GM12878 (cell line): ENCODE measurements at regions not wholly inside any gene's neighbourhood (a gene's known extent, or its start where the extent isn't known, plus 50 kb on each side); places are given as distances from the start of the nearest gene placed in this dataset.

ENCODE experiments used
- ATAC-seq: fragments of 200-7000 bp; cut with Tn5 transposase; 3 replicates; pipeline ENCODE4 v1.9.1; 2020; ENCODE audit warnings: mild to moderate bottlenecking, moderate library complexity
- BruUV-seq: library from RNA; stranded (reverse); fragments of 400-500 nt; replicated peaks from 2 replicates; lab custom pipeline; 2021; lab: Mats Ljungman, UMichigan
- CTCF ChIA-PET: fragments of 300-600 bp; sonication (Branson Sonifier 250); formaldehyde crosslinking; extraction: SDS; loops from one replicate; lab custom pipeline; 2021; ENCODE audit warnings: inconsistent platforms; lab: Yijun Ruan, JAX
- POLR2A ChIA-PET: fragments of 350-600 bp; formaldehyde crosslinking; extraction: SDS; loops from one replicate; lab custom pipeline; 2021; ENCODE audit warnings: inconsistent platforms; lab: Charles Lee
- RAD21 ChIA-PET: fragments of 300-600 bp; sonication (Branson Sonifier 250); formaldehyde crosslinking; loops from one replicate; lab custom pipeline; 2023; ENCODE audit warnings: antibody characterized with exemption; ENCODE audit not compliant: unreplicated experiment; lab: Charles Lee
- SMC1A ChIA-PET: fragments of 300-600 bp; sonication (Branson Sonifier 250); formaldehyde crosslinking; loops from one replicate; lab custom pipeline; 2023; ENCODE audit not compliant: unreplicated experiment, uncharacterized antibody; lab: Charles Lee
- DNase-seq: peaks from one replicate; pipeline ENCODE4 v3.0.0-alpha.2; 2011; ENCODE audit warnings: low read depth, low spot score
- FAIRE-seq: peaks from 3 replicates; lab custom pipeline; 2011; peaks lifted over from hg19 to GRCh38; lab: Jason Lieb, UNC
- H2AFZ ChIP-seq: 2 replicates; pipeline ENCODE4 v1.6.0; 2011; ENCODE audit warnings: low read depth, low read length, control low read depth; ENCODE audit not compliant: control insufficient read depth
- H3K27ac ChIP-seq: 2 replicates; pipeline ENCODE4 v1.5.1; 2011; ENCODE audit warnings: control low read depth; ENCODE audit not compliant: control insufficient read depth, insufficient read depth
- H3K27me3 ChIP-seq, 2 experiments: replicated peaks in 1 of 2; 2 replicates each; pipeline versions ENCODE4 v1.6.0 to v1.6.1; 2011; ENCODE audit warnings: low read length in 1 of 2; ENCODE audit not compliant: control insufficient read depth in 2 of 2, insufficient read depth in 2 of 2
- H3K36me3 ChIP-seq, 2 experiments: 2 replicates each; pipeline ENCODE4 v1.5.1; 2011; ENCODE audit warnings: low read length in 1 of 2; ENCODE audit not compliant: control insufficient read depth in 2 of 2, insufficient read depth in 2 of 2
- H3K4me1 ChIP-seq: 2 replicates; pipeline ENCODE4 v1.6.1; 2011; ENCODE audit warnings: mild to moderate bottlenecking, low read length, moderate library complexity, mixed read lengths; ENCODE audit not compliant: control insufficient read depth, insufficient read depth
- H3K4me2 ChIP-seq: 2 replicates; pipeline ENCODE4 v1.6.0; 2011; ENCODE audit warnings: control low read depth; ENCODE audit not compliant: control insufficient read depth, insufficient read depth
- H3K4me3 ChIP-seq: fragments of 200-600 bp; sonication (generic); 2 replicates; pipeline ENCODE4 v1.5.1; 2016
- H3K79me2 ChIP-seq: 2 replicates; pipeline ENCODE4 v1.6.0; 2011; ENCODE audit warnings: low read length; ENCODE audit not compliant: control insufficient read depth, insufficient read depth
- H3K9ac ChIP-seq: 2 replicates; pipeline ENCODE4 v1.8.0; 2011; ENCODE audit warnings: low read length, control low read depth, mixed read lengths; ENCODE audit not compliant: control insufficient read depth, insufficient read depth
- H3K9me3 ChIP-seq: replicated peaks from 3 replicates; pipeline ENCODE4 v1.5.1; 2011; ENCODE audit warnings: mild to moderate bottlenecking, low read length; ENCODE audit not compliant: control insufficient read depth, insufficient read depth
- H4K20me1 ChIP-seq: 2 replicates; pipeline ENCODE4 v1.6.0; 2011; ENCODE audit not compliant: control insufficient read depth, insufficient read depth
- CBFB ChIP-seq: IDR thresholded peaks from 2 replicates; pipeline ENCODE4 v1.6.1; 2016; ENCODE audit warnings: antibody characterized with exemption, low read depth
- CREB1 ChIP-seq: IDR thresholded peaks from 2 replicates; pipeline ENCODE4 v1.6.1; 2012; ENCODE audit warnings: low read depth, mild to moderate bottlenecking, inconsistent platforms
- HDGF ChIP-seq: fragments of 450-650 bp; IDR thresholded peaks from 2 replicates; pipeline ENCODE4 v1.6.1; 2016; ENCODE audit warnings: antibody characterized with exemption
- IRF3 ChIP-seq: fragments of 450-650 bp; IDR thresholded peaks from 2 replicates; pipeline ENCODE4 v1.6.1; 2014; ENCODE audit warnings: mild to moderate bottlenecking
- IRF4 ChIP-seq: IDR thresholded peaks from 2 replicates; pipeline ENCODE4 v1.6.1; 2011; ENCODE audit warnings: low read depth, low read length
- KDM1A ChIP-seq: fragments of 200-600 bp; sonication (generic); IDR thresholded peaks from 2 replicates; pipeline ENCODE4 v1.6.1; 2016; ENCODE audit warnings: borderline replicate concordance
- MXI1 ChIP-seq: fragments of 150-350 bp; IDR thresholded peaks from 2 replicates; pipeline ENCODE4 v1.6.1; 2011; ENCODE audit warnings: low read depth, mild to moderate bottlenecking, inconsistent platforms, low read length, improper control_type of control experiment
- NBN ChIP-seq: fragments of 450-650 bp; IDR thresholded peaks from 2 replicates; pipeline ENCODE4 v1.6.1; 2016
- NFXL1 ChIP-seq: fragments of 450-650 bp; IDR thresholded peaks from 2 replicates; pipeline ENCODE4 v1.6.1; 2017; ENCODE audit warnings: antibody characterized with exemption, mild to moderate bottlenecking, borderline replicate concordance
- NFYB ChIP-seq: IDR thresholded peaks from 2 replicates; pipeline ENCODE4 v1.6.1; 2011; ENCODE audit warnings: low read depth, mild to moderate bottlenecking, low read length, improper control_type of control experiment, moderate library complexity; ENCODE audit not compliant: insufficient read depth
- SMAD5 ChIP-seq: IDR thresholded peaks from 2 replicates; pipeline ENCODE4 v1.6.1; 2016; ENCODE audit warnings: antibody characterized with exemption, low read depth
- USF2 ChIP-seq: IDR thresholded peaks from 2 replicates; pipeline ENCODE4 v1.6.1; 2011; ENCODE audit warnings: low read depth, low read length, improper control_type of control experiment, borderline replicate concordance
- YBX1 ChIP-seq: fragments of 450-650 bp; IDR thresholded peaks from 2 replicates; pipeline ENCODE4 v1.6.1; 2016; ENCODE audit warnings: antibody characterized with exemption
- WGBS: methylation state at CpG from one replicate; pipeline ENCODE4 v1.1.6; 2016; ENCODE audit warnings: low lambda C conversion rate; ENCODE audit not compliant: insufficient replicate concordance, insufficient coverage; ENCODE audit errors: missing lambda C conversion rate; 5-methylcytosine and 5-hydroxymethylcytosine counted together
- in situ Hi-C: fragments of 300-500 bp; cut with MboI; formaldehyde crosslinking; loops from 9 replicates; pipeline ENCODE4 v1.14.3; 2018; ENCODE audit warnings: mixed read lengths
- intact Hi-C: fragments of 100-400 bp; cut with micrococcal nuclease; formaldehyde crosslinking; loops from one replicate; pipeline ENCODE4 v1.14.2; 2022; ENCODE audit not compliant: unreplicated experiment

GRCh38 chr3:54053211-54053610 lies 69.1 kb upstream of the CACNA2D3 start:
- H3K9me3 ChIP-seq: no peaks in the 10 kb centered on the region
- no peaks in the 10 kb centered on the region for H4K20me1 ChIP-seq
- no peaks in the 10 kb centered on the region for H3K36me3 ChIP-seq
- SMC1A ChIA-PET: interaction anchor here (1.7 kb wide), 1 partner anchor 8 kb away, joined by 6 read pairs; no protein-coding TSS in a partner anchor
- H3K27me3 ChIP-seq: no peaks in the 10 kb centered on the region
- no peak overlapping the region for H3K27ac ChIP-seq
- H3K4me1 ChIP-seq: no peaks in the 10 kb centered on the region
- DNase-seq (no peak), ATAC-seq (no peak), FAIRE-seq (no peak)
- POLR2A ChIA-PET: no interaction called here
- BruUV-seq: no TSS peak
- CTCF ChIA-PET: no interaction called here
- in situ Hi-C loops: no loop called here
- H3K4me2 ChIP-seq: no peak overlapping the region
- H2AFZ ChIP-seq: no peak overlapping the region
- no peak overlapping the region for H3K9ac ChIP-seq
- no peak overlapping the region for H3K4me3 ChIP-seq
- no peak for TF ChIP-seq IRF4
- no peak for TF ChIP-seq CBFB
- no peak for TF ChIP-seq CREB1
- TF ChIP-seq NFXL1: no peak
- no peak for TF ChIP-seq KDM1A
- no peak for TF ChIP-seq USF2
- TF ChIP-seq NFYB: no peak
- TF ChIP-seq HDGF: no peak
- no peak for TF ChIP-seq YBX1
- TF ChIP-seq NBN: no peak
- no peak for TF ChIP-seq IRF3
- TF ChIP-seq SMAD5: no peak
- no peak for TF ChIP-seq MXI1
- TF ChIP-seq, all 136 proteins: peak for 0
- 49% methylated on average over 5 of the region's 5 CpGs for WGBS
- RAD21 ChIA-PET: no interaction called here
- H3K79me2 ChIP-seq: no peaks in the 10 kb centered on the region
- intact Hi-C loops: no loop called here
